ENCODE measurements at regions not wholly inside any gene's neighbourhood (a gene's known extent, or its start where the extent isn't known, plus 50 kb on each side); places are given as distances from the start of the nearest gene placed in this dataset.

- TF ChIP-seq POLR2A (IDR thresholded peaks at IDR 0.05; ENCODE audit: low read depth, low read length): no peak
- no peak for TF ChIP-seq POLR2AphosphoS5 (IDR thresholded peaks at IDR 0.05; ENCODE audit: low read depth, low read length)
- TF ChIP-seq SPI1 (IDR thresholded peaks at IDR 0.05; ENCODE audit: low read depth, low read length): peak; percentile 92
- TF ChIP-seq TAF1 (IDR thresholded peaks at IDR 0.05; ENCODE audit: low read depth, low read length): no peak
- TF ChIP-seq POU2F2 (IDR thresholded peaks at IDR 0.05; ENCODE audit: low read depth, low read length): no peak
- no peak for TF ChIP-seq PAX5 (IDR thresholded peaks at IDR 0.05; ENCODE audit: insufficient read depth, low read length, severe bottlenecking)
Observed at GRCh38 chr3:22156868-22157267, 405.9 kb upstream of the ZNF385D start.

Data from GM12891 (cell line).